HG03103 (cell line): ENCODE measurements at regions not wholly inside any gene's neighbourhood (a gene's known extent, or its start where the extent isn't known, plus 50 kb on each side); places are given as distances from the start of the nearest gene placed in this dataset.
"Not testable (repeated sequence)": the region's sequence is repeated elsewhere in the genome, so short reads cannot be mapped to it uniquely, and the experiment has no call there.

Experiments
- ATAC-seq: cut with Tn5 transposase; IDR thresholded peaks from one replicate; pipeline ENCODE4 v1.9.1; 2021; ENCODE audit warnings: low read depth; ENCODE audit not compliant: unreplicated experiment

- not testable (repeated sequence) for ATAC-seq
These were observed 321.7 kb upstream of the PLGLB1 start for GRCh38 chr2:87343347-87343746.

DNA sequence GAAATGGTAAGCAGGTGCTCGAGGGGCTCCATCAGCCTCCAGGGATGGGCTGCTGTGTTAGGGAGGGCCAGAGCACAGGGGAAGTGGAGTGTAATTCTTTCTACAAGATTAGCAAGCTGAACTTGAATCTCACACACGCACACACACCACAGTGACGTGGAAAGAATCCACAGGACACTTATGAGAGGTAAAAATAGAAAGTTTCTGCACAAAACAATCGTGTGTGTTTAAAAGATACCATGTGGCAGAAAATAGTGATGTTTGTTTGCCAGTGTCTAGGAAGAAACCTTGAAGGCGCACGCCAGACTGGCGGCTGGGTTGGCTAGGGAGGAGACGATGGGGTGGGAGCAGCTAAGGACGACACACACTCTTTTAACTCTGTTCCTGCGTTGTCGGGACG, 323.6 kb upstream of the PLGLB1 start:
- not testable (repeated sequence) for ATAC-seq

GRCh38 chr2:87348556-87348955, 326.9 kb upstream of the PLGLB1 start:
- ATAC-seq: not testable (repeated sequence)

DNA sequence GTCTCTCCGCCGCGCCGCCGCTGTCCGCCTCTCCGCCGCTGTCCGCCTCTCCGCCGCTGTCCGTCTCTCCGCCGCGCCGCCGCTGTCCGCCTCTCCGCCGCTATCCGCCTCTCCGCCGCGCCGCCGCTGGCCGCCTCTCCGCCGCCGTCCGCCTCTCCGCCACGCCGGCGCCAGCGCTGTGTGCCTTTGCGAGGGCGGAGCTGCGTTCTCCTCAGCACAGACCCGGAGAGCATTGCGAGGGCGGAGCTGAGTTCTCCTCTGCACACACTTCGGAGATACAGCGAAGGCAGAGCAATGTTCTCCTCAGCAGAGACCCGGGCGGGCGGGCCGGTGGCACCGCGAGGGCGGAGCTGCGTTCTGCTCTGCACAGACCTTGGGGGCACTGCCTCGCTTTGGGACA, 327.4 kb upstream of the PLGLB1 start:
- not testable (repeated sequence) for ATAC-seq

GRCh38 chr2:87352178-87352934, 330.7 kb upstream of the PLGLB1 start:
- not testable (repeated sequence) for ATAC-seq

GRCh38 chr2:87353408-87353807, 331.8 kb upstream of the PLGLB1 start:
- ATAC-seq: not testable (repeated sequence)

DNA sequence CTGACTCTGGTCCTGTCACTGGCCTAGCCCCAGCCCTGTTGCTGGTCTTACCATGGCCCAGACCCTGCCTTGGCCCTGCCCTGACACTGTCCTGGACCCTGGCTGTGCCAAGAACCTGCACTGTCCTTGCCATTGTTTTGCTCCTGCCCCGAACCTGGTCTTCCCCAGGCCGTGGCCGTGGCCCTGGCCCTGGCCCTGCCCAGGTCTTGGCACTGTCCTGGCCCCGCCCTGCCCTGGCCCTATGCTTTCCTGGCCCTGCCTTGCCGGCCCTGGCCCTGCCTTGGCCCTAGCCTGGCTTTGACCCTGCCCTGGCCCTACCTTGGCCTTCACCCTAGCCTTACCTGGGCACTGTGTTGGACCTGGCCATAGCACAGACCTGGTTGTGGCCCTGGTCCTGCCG, 332.5 kb upstream of the PLGLB1 start:
- ATAC-seq: not testable (repeated sequence)

DNA sequence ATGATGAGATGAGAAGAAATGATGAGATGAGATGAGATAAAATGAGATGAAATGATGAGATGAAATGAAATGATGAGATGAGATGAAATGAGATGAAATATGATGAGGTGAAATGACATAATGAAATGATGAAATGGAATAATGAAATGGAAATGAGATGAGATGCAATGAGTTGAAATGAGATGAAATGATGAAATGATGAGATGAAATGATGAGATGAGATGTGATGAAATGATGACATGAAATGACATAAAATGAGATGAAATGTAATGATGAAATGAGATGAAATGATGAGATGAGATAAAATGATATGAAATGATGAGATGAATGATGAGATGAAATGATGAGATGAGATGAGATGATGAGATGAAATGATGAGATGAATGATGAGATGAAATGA, 338.6 kb upstream of the PLGLB1 start:
- not testable (repeated sequence) for ATAC-seq

GRCh38 chr2:87360927-87361326, 339.3 kb upstream of the PLGLB1 start:
- ATAC-seq: not testable (repeated sequence)

DNA sequence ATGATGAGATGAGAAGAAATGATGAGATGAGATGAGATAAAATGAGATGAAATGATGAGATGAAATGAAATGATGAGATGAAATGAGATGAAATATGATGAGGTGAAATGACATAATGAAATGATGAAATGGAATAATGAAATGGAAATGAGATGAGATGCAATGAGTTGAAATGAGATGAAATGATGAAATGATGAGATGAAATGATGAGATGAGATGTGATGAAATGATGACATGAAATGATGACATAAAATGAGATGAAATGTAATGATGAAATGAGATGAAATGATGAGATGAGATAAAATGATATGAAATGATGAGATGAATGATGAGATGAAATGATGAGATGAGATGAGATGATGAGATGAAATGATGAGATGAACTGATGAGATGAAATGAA, 340.2 kb upstream of the PLGLB1 start:
- not testable (repeated sequence) for ATAC-seq

DNA sequence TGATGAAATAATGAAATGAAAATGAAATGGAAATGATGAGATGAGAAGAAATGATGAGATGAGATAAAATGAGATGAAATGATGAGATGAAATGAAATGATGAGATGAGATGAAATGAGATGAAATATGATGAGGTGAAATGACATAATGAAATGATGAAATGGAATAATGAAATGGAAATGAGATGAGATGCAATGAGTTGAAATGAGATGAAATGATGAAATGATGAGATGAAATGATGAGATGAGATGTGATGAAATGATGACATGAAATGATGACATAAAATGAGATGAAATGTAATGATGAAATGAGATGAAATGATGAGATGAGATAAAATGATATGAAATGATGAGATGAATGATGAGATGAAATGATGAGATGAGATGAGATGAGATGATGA, 342.7 kb upstream of the PLGLB1 start:
- not testable (repeated sequence) for ATAC-seq

GRCh38 chr2:87365038-87365437, 343.4 kb upstream of the PLGLB1 start:
- not testable (repeated sequence) for ATAC-seq

DNA sequence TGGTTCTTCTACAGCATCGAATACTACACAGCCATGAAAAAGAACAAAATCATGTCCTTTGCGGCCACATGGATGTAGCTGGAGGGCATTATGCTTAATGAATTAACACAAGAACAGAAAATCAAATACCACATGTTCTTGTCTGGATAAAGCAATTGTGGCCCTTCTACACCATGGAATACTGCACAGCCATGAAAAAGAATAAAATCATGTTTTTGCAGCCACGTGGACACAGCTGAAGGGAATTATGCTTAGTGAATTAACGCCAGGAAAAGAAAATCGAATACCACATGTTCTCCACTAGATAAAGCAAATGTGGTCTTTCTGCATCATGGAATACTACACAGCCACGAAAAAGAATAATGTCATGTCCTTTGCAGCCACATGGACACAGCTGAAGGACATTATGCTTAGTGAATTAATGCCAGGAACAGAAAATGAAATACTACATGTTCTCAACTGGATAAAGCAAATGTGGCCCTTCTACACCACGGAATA, 361.8 kb upstream of the PLGLB2 start:
- not testable (repeated sequence) for ATAC-seq

DNA sequence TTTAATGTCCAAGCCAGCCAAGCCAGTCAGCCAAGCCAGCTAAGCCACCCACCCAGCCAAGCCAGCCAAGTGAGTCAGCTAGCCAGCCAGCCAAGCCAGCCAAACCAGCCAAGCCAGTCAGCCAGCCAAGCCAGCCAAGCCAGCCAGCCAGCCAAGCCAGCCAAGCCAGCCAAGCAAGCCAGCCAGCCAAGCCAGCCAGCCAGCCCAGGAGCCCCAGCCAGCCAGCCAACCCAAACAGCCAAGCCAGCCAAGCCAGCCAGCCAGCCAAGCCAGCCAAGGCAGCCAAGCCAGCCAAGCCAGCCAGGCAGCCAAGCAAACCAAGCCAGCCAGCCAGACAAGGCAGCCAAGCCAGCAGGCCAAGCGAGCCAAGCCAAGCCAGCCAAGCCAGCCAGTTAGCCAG, 352.1 kb upstream of the PLGLB2 start:
- not testable (repeated sequence) for ATAC-seq

GRCh38 chr2:87396551-87397265, 351.2 kb upstream of the PLGLB2 start:
- ATAC-seq: not testable (repeated sequence)

- not testable (repeated sequence) for ATAC-seq
These were observed 350.4 kb upstream of the PLGLB2 start for GRCh38 chr2:87397276-87398065.

DNA sequence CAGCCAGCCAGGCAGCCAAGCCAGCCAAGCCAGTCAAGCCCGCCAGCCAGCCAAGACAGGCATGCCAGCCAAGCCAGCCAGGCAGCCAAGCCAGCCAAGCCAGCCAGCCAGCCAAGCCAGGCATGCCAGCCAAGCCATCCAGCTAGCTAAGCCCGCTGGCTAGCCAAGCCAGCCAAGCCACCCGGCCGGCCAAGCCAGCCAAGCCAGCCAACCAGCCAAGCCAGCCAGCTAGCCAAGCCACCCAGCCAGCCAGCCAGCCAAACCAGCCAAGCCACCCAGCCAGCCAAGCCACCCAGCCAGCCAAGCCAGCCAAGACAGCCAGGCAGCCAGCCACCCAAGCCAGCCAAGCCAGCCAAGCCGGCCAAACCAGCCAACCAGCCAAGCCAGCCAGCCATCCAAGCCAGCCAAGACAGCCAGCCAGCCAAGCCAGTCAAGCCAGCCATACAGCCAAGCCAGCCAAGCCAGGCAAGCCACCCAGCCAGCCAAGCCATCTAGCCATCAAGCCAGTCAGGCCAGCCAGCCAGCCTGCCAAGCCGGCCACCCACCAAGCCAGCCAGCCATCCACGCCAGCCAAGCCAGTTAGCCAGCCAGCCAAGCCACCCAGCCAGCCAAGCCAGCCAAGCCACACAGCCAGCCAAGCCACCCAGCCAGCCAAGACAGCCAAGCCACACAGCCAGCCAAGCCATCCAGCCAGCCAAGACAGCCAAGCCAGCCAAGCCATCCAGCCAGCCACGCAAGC, 349.2 kb upstream of the PLGLB2 start:
- ATAC-seq: not testable (repeated sequence)

- no peak for ATAC-seq
These were observed 346.1 kb upstream of the PLGLB2 start for GRCh38 chr2:87401726-87402345.

DNA sequence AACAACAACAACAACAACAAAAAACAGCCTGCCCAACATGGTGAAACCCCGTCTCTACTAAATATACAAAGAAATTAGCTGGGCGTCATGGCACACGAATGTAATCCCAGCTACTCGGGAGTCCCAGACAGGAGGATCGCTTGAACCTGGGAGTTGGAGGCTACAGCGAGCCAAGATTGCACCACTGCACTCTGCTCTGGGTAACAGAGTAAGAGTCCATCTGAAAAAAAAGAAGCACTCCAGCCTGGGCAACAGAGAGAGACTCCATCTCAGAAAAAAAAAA, 344.1 kb upstream of the PLGLB2 start:
- ATAC-seq: no peak
